ENCODE measurements at regions not wholly inside any gene's neighbourhood (a gene's known extent, or its start where the extent isn't known, plus 50 kb on each side); places are given as distances from the start of the nearest gene placed in this dataset.

GRCh38 chr19:27846944-27847343 lies 1366.0 kb downstream of the UQCRFS1 start:
- TF ChIP-seq POLR2AphosphoS5 (IDR thresholded peaks at IDR 0.05) (no peak), CTCF (IDR thresholded peaks at IDR 0.05) (no peak)
